ENCODE measurements at regions not wholly inside any gene's neighbourhood (a gene's known extent, or its start where the extent isn't known, plus 50 kb on each side); places are given as distances from the start of the nearest gene placed in this dataset.

- TF ChIP-seq REST (tag by site-specific recombination; IDR thresholded peaks at IDR 0.05): no peak
- no peak for TF ChIP-seq ZNF202 (tag by site-specific recombination; IDR thresholded peaks at IDR 0.05; ENCODE audit: borderline replicate concordance)
- no peak for TF ChIP-seq CTCF (tag by site-specific recombination; IDR thresholded peaks at IDR 0.05)
- TF ChIP-seq ZNF501 (tag by site-specific recombination; IDR thresholded peaks at IDR 0.05): no peak
- no peak for TF ChIP-seq ZNF394 (tag by site-specific recombination; IDR thresholded peaks at IDR 0.05; ENCODE audit: borderline replicate concordance)
- no peak for TF ChIP-seq ZNF114 (tag by site-specific recombination; IDR thresholded peaks at IDR 0.05)
- no peak for TF ChIP-seq ZNF621 (tag by site-specific recombination; IDR thresholded peaks at IDR 0.05)
- TF ChIP-seq ZNF19 (tag by site-specific recombination; IDR thresholded peaks at IDR 0.05; ENCODE audit: low read depth): no peak
Observed at GRCh38 chr5:170450061-170450669, 53.7 kb upstream of the KCNIP1 start.

Measured in HEK293 (cell line).